IMR-90 (cell line): ENCODE measurements at regions not wholly inside any gene's neighbourhood (a gene's known extent, or its start where the extent isn't known, plus 50 kb on each side); places are given as distances from the start of the nearest gene placed in this dataset.

ENCODE experiments used
- ATAC-seq: fragments of 200-7000 bp; cut with Tn5 transposase; 2 replicates; pipeline ENCODE4 v1.9.1; 2020; ENCODE audit warnings: low read depth, mild to moderate bottlenecking, moderate library complexity
- BruUV-seq: library from RNA; stranded (reverse); fragments of 400-500 nt; replicated peaks from 2 replicates; lab custom pipeline; 2021; lab: Mats Ljungman, UMichigan
- CTCF ChIA-PET: fragments of 300-600 bp; formaldehyde crosslinking; extraction: SDS; loops from one replicate; lab custom pipeline; 2021; ENCODE audit warnings: antibody characterized with exemption; lab: Yijun Ruan, JAX
- POLR2A ChIA-PET: fragments of 300-600 bp; sonication (Branson Sonifier 250); formaldehyde crosslinking; loops from one replicate; lab custom pipeline; 2022; ENCODE audit warnings: antibody characterized with exemption; ENCODE audit not compliant: unreplicated experiment; lab: Charles Lee
- DNase-seq: peaks from one replicate; pipeline ENCODE4 v3.0.0; 2013
- H2AFZ ChIP-seq: replicated peaks from 2 replicates; pipeline ENCODE3; 2013; ENCODE audit warnings: low read length, mild to moderate bottlenecking; ENCODE audit not compliant: poor library complexity
- H2AK5ac ChIP-seq: 2 replicates; pipeline ENCODE4 v1.6.1; 2013; ENCODE audit warnings: low read depth, low read length, inconsistent platforms
- H2AK9ac ChIP-seq: replicated peaks from 2 replicates; pipeline ENCODE3; 2013; ENCODE audit warnings: mild to moderate bottlenecking, low read depth, low read length, moderate library complexity; ENCODE audit not compliant: poor library complexity
- H2BK120ac ChIP-seq: 2 replicates; pipeline ENCODE4 v1.6.1; 2013; ENCODE audit warnings: low read depth, low read length, inconsistent platforms
- H2BK15ac ChIP-seq: 3 replicates; pipeline ENCODE4 v1.6.1; 2013; ENCODE audit warnings: low read depth, low read length, inconsistent platforms
- H2BK20ac ChIP-seq: 2 replicates; pipeline ENCODE4 v1.6.1; 2013; ENCODE audit warnings: low read depth, mild to moderate bottlenecking, inconsistent platforms, low read length, moderate library complexity
- H2BK5ac ChIP-seq: 2 replicates; pipeline ENCODE4 v1.6.1; 2013; ENCODE audit warnings: mild to moderate bottlenecking, low read depth, low read length, inconsistent platforms; ENCODE audit not compliant: poor library complexity, severe bottlenecking
- H3K14ac ChIP-seq: replicated peaks from 2 replicates; pipeline ENCODE4 v1.6.1; 2013; ENCODE audit warnings: low read depth, low read length, inconsistent platforms
- H3K18ac ChIP-seq: 2 replicates; pipeline ENCODE4 v1.6.1; 2013; ENCODE audit warnings: low read depth, low read length, control low read depth
- H3K23ac ChIP-seq: 2 replicates; pipeline ENCODE4 v1.6.1; 2013; ENCODE audit warnings: low read depth, low read length, inconsistent platforms
- H3K27ac ChIP-seq: 2 replicates; pipeline ENCODE4 v1.5.1; 2013; ENCODE audit warnings: mild to moderate bottlenecking, control low read depth, low read length; ENCODE audit not compliant: insufficient read depth
- H3K27me3 ChIP-seq: 2 replicates; pipeline ENCODE4 v1.6.1; 2013; ENCODE audit warnings: low read length; ENCODE audit not compliant: control insufficient read depth, insufficient read depth
- H3K36me3 ChIP-seq: 2 replicates; pipeline ENCODE4 v1.6.1; 2013; ENCODE audit warnings: low read length, mixed read lengths; ENCODE audit not compliant: control insufficient read depth, insufficient read depth
- H3K4ac ChIP-seq: 2 replicates; pipeline ENCODE4 v1.6.1; 2013; ENCODE audit warnings: low read depth, low read length, inconsistent platforms
- H3K4me1 ChIP-seq: 2 replicates; pipeline ENCODE4 v1.6.1; 2013; ENCODE audit warnings: low read length, mixed read lengths; ENCODE audit not compliant: control insufficient read depth, insufficient read depth
- H3K4me2 ChIP-seq: 2 replicates; pipeline ENCODE4 v1.6.1; 2013; ENCODE audit warnings: low read depth, mild to moderate bottlenecking, control low read depth, low read length, moderate library complexity
- H3K4me3 ChIP-seq: 2 replicates; pipeline ENCODE4 v1.5.1; 2013; ENCODE audit warnings: low read depth, mild to moderate bottlenecking, control low read depth, low read length, moderate library complexity; ENCODE audit not compliant: insufficient read depth
- H3K56ac ChIP-seq: 2 replicates; pipeline ENCODE4 v1.6.1; 2013; ENCODE audit warnings: low read length, inconsistent platforms; ENCODE audit not compliant: insufficient read depth; ENCODE audit errors: extremely low read depth
- H3K79me1 ChIP-seq, 2 experiments: 2 replicates each; pipeline ENCODE4 v1.6.1; 2013; ENCODE audit warnings: low read length in 2 of 2, inconsistent platforms in 1 of 2, low read depth in 1 of 2
- H3K9ac ChIP-seq: 2 replicates; pipeline ENCODE4 v1.6.1; 2013; ENCODE audit warnings: low read depth, low read length, control low read depth
- H3K9me1 ChIP-seq: 2 replicates; pipeline ENCODE4 v1.6.1; 2013; ENCODE audit warnings: low read length, inconsistent platforms; ENCODE audit not compliant: insufficient read depth
- H3K9me3 ChIP-seq: 2 replicates; pipeline ENCODE4 v1.6.1; 2013; ENCODE audit warnings: low read length; ENCODE audit not compliant: control insufficient read depth, insufficient read depth
- H4K20me1 ChIP-seq: 2 replicates; pipeline ENCODE4 v1.6.1; 2013; ENCODE audit warnings: low read length, inconsistent platforms; ENCODE audit not compliant: insufficient read depth
- H4K5ac ChIP-seq: 2 replicates; pipeline ENCODE4 v1.6.1; 2013; ENCODE audit warnings: mild to moderate bottlenecking, low read depth, low read length, control low read depth
- H4K8ac ChIP-seq, 2 experiments: 2 replicates each; pipeline ENCODE4 v1.6.1; 2013; ENCODE audit warnings: low read depth in 2 of 2, low read length in 2 of 2, control low read depth in 1 of 2, inconsistent platforms in 1 of 2
- H4K91ac ChIP-seq: 2 replicates; pipeline ENCODE4 v1.6.1; 2013; ENCODE audit warnings: low read depth, low read length, inconsistent platforms; ENCODE audit not compliant: insufficient read depth
- CEBPB ChIP-seq: IDR thresholded peaks from 2 replicates; pipeline ENCODE4 v1.6.1; 2012; ENCODE audit warnings: low read depth, low read length, improper control_type of control experiment
- CHD1 ChIP-seq: IDR thresholded peaks from 2 replicates; pipeline ENCODE4 v1.6.1; 2012; ENCODE audit warnings: low read depth, low read length, improper control_type of control experiment
- CTCF ChIP-seq: conservative IDR thresholded peaks from 2 replicates; pipeline ENCODE4 v1.5.1; 2012; ENCODE audit warnings: mild to moderate bottlenecking, low read depth, low read length, improper control_type of control experiment
- FOS ChIP-seq: fragments of 150-350 bp; IDR thresholded peaks from 2 replicates; pipeline ENCODE4 v1.6.1; 2016; ENCODE audit warnings: low read depth, low read length
- MAFK ChIP-seq: IDR thresholded peaks from 2 replicates; pipeline ENCODE4 v1.6.1; 2012; ENCODE audit warnings: low read depth, low read length, improper control_type of control experiment
- MAZ ChIP-seq: IDR thresholded peaks from 2 replicates; pipeline ENCODE4 v1.6.1; 2012; ENCODE audit warnings: low read depth, mild to moderate bottlenecking, low read length, improper control_type of control experiment, moderate library complexity, borderline replicate concordance
- MXI1 ChIP-seq: IDR thresholded peaks from 2 replicates; pipeline ENCODE4 v1.6.1; 2012; ENCODE audit warnings: low read depth, mild to moderate bottlenecking, low read length, moderate library complexity, borderline replicate concordance
- NFE2L2 ChIP-seq: fragments of 150-350 bp; IDR thresholded peaks from 2 replicates; pipeline ENCODE4 v1.6.1; 2016; ENCODE audit warnings: low read depth, mild to moderate bottlenecking, low read length
- POLR2A ChIP-seq: IDR thresholded peaks from 2 replicates; pipeline ENCODE4 v1.6.1; 2012; ENCODE audit warnings: mild to moderate bottlenecking, low read depth, low read length
- RAD21 ChIP-seq: IDR thresholded peaks from 2 replicates; pipeline ENCODE4 v1.6.1; 2012; ENCODE audit warnings: low read length, improper control_type of control experiment
- RCOR1 ChIP-seq: IDR thresholded peaks from 2 replicates; pipeline ENCODE4 v1.6.1; 2012; ENCODE audit warnings: mild to moderate bottlenecking, low read length, improper control_type of control experiment; ENCODE audit not compliant: insufficient replicate concordance
- SMC3 ChIP-seq: fragments of 150-350 bp; IDR thresholded peaks from 2 replicates; pipeline ENCODE4 v1.6.1; 2016; ENCODE audit warnings: low read depth, mild to moderate bottlenecking, antibody characterized with exemption, low read length, moderate library complexity
- USF2 ChIP-seq: fragments of 150-350 bp; IDR thresholded peaks from 2 replicates; pipeline ENCODE4 v1.6.1; 2017; ENCODE audit warnings: mild to moderate bottlenecking, antibody characterized with exemption, low read length, low read depth
- WGBS, 2 experiments: methylation state at CpG; one replicate each; pipeline versions ENCODE4 v1.1.5 to v1.1.7; 2013; ENCODE audit warnings: missing lambda C conversion rate in 2 of 2; ENCODE audit not compliant: insufficient read length in 1 of 2; ENCODE audit errors: extremely low coverage in 2 of 2; 5-methylcytosine and 5-hydroxymethylcytosine counted together
- dilution Hi-C: fragments of 300-500 bp; cut with HindIII; formaldehyde crosslinking; loops from one replicate; pipeline ENCODE4 v1.14.3; 2018; ENCODE audit warnings: low sequenced_read_pairs; ENCODE audit not compliant: unreplicated experiment
- in situ Hi-C: fragments of 300-500 bp; cut with MboI; formaldehyde crosslinking; loops from 3 replicates; pipeline ENCODE4 v1.14.3; 2019; ENCODE audit warnings: low sequenced_read_pairs, inconsistent platforms, mixed read lengths
- intact Hi-C: fragments of 100-400 bp; cut with micrococcal nuclease; formaldehyde crosslinking; loops from 2 replicates; pipeline ENCODE4 v1.10.0; 2022
- TF ChIP-seq, protein P1 (sequence below): fragments of 150-350 bp; IDR thresholded peaks from 2 replicates; pipeline ENCODE4 v1.6.1; 2016; ENCODE audit warnings: low read depth, mild to moderate bottlenecking, low read length, moderate library complexity, borderline replicate concordance

DNA sequence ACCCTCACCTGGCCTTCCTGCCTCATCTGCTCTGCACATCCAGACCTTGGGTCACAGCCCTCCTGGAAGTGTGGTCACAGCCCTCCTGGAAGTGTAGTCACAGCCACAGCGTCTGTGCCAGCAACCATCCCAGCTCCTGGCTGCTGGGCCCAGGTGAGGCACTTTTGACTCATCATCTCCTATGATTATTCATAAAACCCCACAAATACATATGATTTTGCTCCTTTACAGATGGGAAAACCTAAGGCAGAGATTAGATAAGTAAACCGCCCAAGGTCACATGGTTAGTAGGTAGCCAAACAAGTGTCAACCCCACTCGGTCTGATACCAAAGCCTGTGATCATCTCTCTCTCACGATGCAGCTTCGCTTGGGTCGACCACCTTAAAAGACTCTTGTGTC is 94.3 kb downstream of the PRLHR start:
- H3K4me2 ChIP-seq: no peak overlapping the region
- H2BK15ac ChIP-seq: no peak overlapping the region
- H3K18ac ChIP-seq: no peak overlapping the region
- POLR2A ChIA-PET: no interaction called here
- H4K20me1 ChIP-seq: no peaks in the 10 kb centered on the region
- dilution Hi-C loops (no loop called here), intact Hi-C loops (no loop called here), in situ Hi-C loops (no loop called here)
- H3K4me1 ChIP-seq: no peaks in the 10 kb centered on the region
- no peak overlapping the region for H4K5ac ChIP-seq
- H4K91ac ChIP-seq: no peak overlapping the region
- H2AK9ac ChIP-seq: no peak overlapping the region
- H2BK120ac ChIP-seq: no peak overlapping the region
- WGBS, 2 experiments: no CpG with 5 or more reads among the region's 6 CpGs
- no TSS peak for BruUV-seq
- no peaks in the 10 kb centered on the region for H3K9me1 ChIP-seq
- no peak overlapping the region for H3K14ac ChIP-seq
- H3K9me3 ChIP-seq: no peaks in the 10 kb centered on the region
- ATAC-seq (no peak), DNase-seq (no peak)
- no peak overlapping the region for H2AK5ac ChIP-seq
- H3K79me1 ChIP-seq: no peaks in the 10 kb centered on the region
- no peak overlapping the region for H4K8ac ChIP-seq
- no peak overlapping the region for H3K23ac ChIP-seq
- no peak overlapping the region for H2AFZ ChIP-seq
- no peak overlapping the region for H3K56ac ChIP-seq
- H3K27ac ChIP-seq: no peak overlapping the region
- CTCF ChIA-PET: no interaction called here
- H3K9ac ChIP-seq: no peak overlapping the region
- H3K36me3 ChIP-seq: no peaks in the 10 kb centered on the region
- H2BK5ac ChIP-seq: no peak overlapping the region
- no peak overlapping the region for H3K4ac ChIP-seq
- no peak overlapping the region for H3K4me3 ChIP-seq
- no peaks in the 10 kb centered on the region for H3K27me3 ChIP-seq
- no peak overlapping the region for H2BK20ac ChIP-seq
- no peak for TF ChIP-seq FOS
- no peak for TF ChIP-seq RAD21
- no peak for TF ChIP-seq MAFK
- TF ChIP-seq POLR2A: no peak
- TF ChIP-seq SMC3: no peak
- no peak for TF ChIP-seq RCOR1
- no peak for TF ChIP-seq USF2
- no peak for TF ChIP-seq CEBPB
- no peak for TF ChIP-seq MAZ
- TF ChIP-seq MXI1: no peak
- TF ChIP-seq CTCF: no peak
- TF ChIP-seq CHD1: no peak
- TF ChIP-seq, protein P1, sequence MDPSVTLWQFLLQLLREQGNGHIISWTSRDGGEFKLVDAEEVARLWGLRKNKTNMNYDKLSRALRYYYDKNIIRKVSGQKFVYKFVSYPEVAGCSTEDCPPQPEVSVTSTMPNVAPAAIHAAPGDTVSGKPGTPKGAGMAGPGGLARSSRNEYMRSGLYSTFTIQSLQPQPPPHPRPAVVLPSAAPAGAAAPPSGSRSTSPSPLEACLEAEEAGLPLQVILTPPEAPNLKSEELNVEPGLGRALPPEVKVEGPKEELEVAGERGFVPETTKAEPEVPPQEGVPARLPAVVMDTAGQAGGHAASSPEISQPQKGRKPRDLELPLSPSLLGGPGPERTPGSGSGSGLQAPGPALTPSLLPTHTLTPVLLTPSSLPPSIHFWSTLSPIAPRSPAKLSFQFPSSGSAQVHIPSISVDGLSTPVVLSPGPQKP: no peak
- no peak for TF ChIP-seq NFE2L2
